ENCODE measurements at regions not wholly inside any gene's neighbourhood (a gene's known extent, or its start where the extent isn't known, plus 50 kb on each side); places are given as distances from the start of the nearest gene placed in this dataset.

DNA sequence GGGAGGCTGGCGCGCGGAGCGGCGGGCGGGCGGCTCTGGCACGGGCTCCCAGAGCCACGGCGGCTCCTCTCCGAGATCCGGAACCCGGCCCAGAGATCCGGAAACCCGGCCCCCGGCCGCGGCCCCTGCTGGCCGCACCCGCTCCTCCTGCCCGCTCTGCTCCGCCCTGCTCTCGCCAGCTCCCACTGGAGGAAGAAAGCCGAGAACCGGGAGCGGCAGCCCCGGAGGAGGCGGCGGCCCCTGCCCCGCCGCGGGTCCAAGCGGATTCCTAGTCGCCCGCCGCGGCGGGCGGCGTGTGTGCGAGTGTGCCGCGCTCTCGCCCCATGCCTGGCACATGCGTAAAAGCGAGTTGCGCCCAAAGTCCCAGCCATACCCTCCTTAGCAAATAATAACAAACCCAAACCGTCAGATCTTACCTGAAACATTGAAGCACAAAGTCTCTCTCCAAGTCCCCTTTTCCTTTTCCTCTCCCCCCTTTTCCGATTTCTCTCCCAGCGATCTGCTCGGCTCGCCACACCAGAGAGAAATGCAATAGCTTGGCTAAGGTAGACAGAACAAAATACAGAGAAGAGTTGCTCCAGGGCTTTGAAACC lies 108.7 kb upstream of the KCTD1 start:
- TF ChIP-seq, protein P1, sequence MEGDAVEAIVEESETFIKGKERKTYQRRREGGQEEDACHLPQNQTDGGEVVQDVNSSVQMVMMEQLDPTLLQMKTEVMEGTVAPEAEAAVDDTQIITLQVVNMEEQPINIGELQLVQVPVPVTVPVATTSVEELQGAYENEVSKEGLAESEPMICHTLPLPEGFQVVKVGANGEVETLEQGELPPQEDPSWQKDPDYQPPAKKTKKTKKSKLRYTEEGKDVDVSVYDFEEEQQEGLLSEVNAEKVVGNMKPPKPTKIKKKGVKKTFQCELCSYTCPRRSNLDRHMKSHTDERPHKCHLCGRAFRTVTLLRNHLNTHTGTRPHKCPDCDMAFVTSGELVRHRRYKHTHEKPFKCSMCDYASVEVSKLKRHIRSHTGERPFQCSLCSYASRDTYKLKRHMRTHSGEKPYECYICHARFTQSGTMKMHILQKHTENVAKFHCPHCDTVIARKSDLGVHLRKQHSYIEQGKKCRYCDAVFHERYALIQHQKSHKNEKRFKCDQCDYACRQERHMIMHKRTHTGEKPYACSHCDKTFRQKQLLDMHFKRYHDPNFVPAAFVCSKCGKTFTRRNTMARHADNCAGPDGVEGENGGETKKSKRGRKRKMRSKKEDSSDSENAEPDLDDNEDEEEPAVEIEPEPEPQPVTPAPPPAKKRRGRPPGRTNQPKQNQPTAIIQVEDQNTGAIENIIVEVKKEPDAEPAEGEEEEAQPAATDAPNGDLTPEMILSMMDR (IDR thresholded peaks at IDR 0.05; ENCODE audit: low read length) = no peak
- TF ChIP-seq EZH2 (IDR thresholded peaks at IDR 0.05; ENCODE audit: borderline replicate concordance, low read length) = no peak
